Suprapubic skin (tissue), 4 donors: ENCODE measurements at regions not wholly inside any gene's neighbourhood (a gene's known extent, or its start where the extent isn't known, plus 50 kb on each side); places are given as distances from the start of the nearest gene placed in this dataset.

Source experiments
- EP300 ChIP-seq: sonication (generic); formaldehyde crosslinking; IDR thresholded peaks from one replicate; pipeline ENCODE4 v1.6.1; 2017; ENCODE audit warnings: antibody characterized with exemption
- POLR2AphosphoS5 ChIP-seq, 3 donors: sonication (generic); formaldehyde crosslinking; IDR thresholded peaks; one replicate each; pipeline ENCODE4 v1.6.1; 2017; ENCODE audit warnings: antibody characterized with exemption in 3 of 3
- TF ChIP-seq, protein P1 (sequence below), 2 donors: fragments of 200-600 bp in 1 of 2; fragments of 450-650 bp in 1 of 2; sonication (generic) in 1 of 2; IDR thresholded peaks; one replicate each; pipeline ENCODE4 v1.5.1; 2016 to 2019; ENCODE audit warnings: antibody characterized with exemption in 2 of 2, mild to moderate bottlenecking in 1 of 2, moderate library complexity in 1 of 2

DNA sequence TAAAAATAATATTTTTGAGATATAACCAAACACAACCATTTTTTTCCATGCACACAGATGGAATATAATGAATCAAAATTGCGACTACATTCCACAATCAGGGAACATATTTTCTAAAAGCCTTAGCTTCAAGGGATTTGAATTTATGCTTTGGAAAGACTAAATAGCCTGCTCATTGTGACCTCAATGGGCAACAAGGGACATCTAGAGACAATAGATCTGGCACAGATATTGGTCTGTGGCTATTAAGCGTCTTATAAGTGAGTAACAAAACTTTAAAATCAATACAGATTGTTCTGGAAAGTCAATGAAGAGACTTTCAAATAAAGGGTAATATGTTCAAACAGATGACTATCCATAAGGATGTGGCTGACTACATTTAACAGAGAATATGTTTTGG lies 660.6 kb upstream of the ADGRL4 start:
- no peak for TF ChIP-seq POLR2AphosphoS5 (IDR thresholded peaks at IDR 0.05)
- TF ChIP-seq, protein P1, sequence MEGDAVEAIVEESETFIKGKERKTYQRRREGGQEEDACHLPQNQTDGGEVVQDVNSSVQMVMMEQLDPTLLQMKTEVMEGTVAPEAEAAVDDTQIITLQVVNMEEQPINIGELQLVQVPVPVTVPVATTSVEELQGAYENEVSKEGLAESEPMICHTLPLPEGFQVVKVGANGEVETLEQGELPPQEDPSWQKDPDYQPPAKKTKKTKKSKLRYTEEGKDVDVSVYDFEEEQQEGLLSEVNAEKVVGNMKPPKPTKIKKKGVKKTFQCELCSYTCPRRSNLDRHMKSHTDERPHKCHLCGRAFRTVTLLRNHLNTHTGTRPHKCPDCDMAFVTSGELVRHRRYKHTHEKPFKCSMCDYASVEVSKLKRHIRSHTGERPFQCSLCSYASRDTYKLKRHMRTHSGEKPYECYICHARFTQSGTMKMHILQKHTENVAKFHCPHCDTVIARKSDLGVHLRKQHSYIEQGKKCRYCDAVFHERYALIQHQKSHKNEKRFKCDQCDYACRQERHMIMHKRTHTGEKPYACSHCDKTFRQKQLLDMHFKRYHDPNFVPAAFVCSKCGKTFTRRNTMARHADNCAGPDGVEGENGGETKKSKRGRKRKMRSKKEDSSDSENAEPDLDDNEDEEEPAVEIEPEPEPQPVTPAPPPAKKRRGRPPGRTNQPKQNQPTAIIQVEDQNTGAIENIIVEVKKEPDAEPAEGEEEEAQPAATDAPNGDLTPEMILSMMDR (IDR thresholded peaks at IDR 0.05) = no peak
- TF ChIP-seq EP300 = no peak
